ENCODE measurements at regions not wholly inside any gene's neighbourhood (a gene's known extent, or its start where the extent isn't known, plus 50 kb on each side); places are given as distances from the start of the nearest gene placed in this dataset.

GRCh38 chr14:96931751-96932150 is 134.6 kb downstream of the VRK1 start:
- no peaks in the 10 kb centered on the region for H3K9me3 Mint-ChIP-seq
- H3K27me3 ChIP-seq (ENCODE audit: control insufficient read depth, insufficient read depth, low read length, poor library complexity, severe bottlenecking): no peaks in the 10 kb centered on the region
- H3K4me3 Mint-ChIP-seq: no peak overlapping the region
- H3K4me1 Mint-ChIP-seq: no peaks in the 10 kb centered on the region
- no peaks in the 10 kb centered on the region for H3K4me1 ChIP-seq (ENCODE audit: control insufficient read depth, insufficient read depth, low read length)
- H3K27ac Mint-ChIP-seq: no peak overlapping the region
- DNase-seq: no peak
- 90 to 97% methylated on average over 8 to 17 of the region's 17 CpGs for WGBS, 2 experiments (ENCODE audit: insufficient coverage in 1 of 2, insufficient read length in 1 of 2)
- no peaks in the 10 kb centered on the region for H3K9me3 ChIP-seq (ENCODE audit: control insufficient read depth, low read length)
- H3K27ac ChIP-seq (ENCODE audit: low read depth, low read length): no peak overlapping the region
- no peak overlapping the region for H3K9ac ChIP-seq (ENCODE audit: extremely low read depth, low read length, poor library complexity, severe bottlenecking)
- no peaks in the 10 kb centered on the region for H3K36me3 ChIP-seq (ENCODE audit: control insufficient read depth, insufficient read depth, low read length)
- TF ChIP-seq CTCF (conservative IDR thresholded peaks at IDR 0.05): no peak
- no peak overlapping the region for H3K4me3 ChIP-seq (ENCODE audit: low read length)
- H3K36me3 Mint-ChIP-seq (ENCODE audit: low read depth): no peaks in the 10 kb centered on the region
- no peaks in the 10 kb centered on the region for H3K27me3 Mint-ChIP-seq (ENCODE audit: insufficient read depth)

GRCh38 chr14:96934638-96935330 is 137.6 kb downstream of the VRK1 start:
- Mint-ChIP-seq H3K9me3 (no peaks in the 10 kb centered on the region), H3K27me3 (ENCODE audit: insufficient read depth) (no peaks in the 10 kb centered on the region), H3K27ac (no peak overlapping the region), H3K4me3 (no peak overlapping the region), H3K4me1 (no peaks in the 10 kb centered on the region), H3K36me3 (ENCODE audit: low read depth) (no peaks in the 10 kb centered on the region)
- no peaks in the 10 kb centered on the region for H3K36me3 ChIP-seq (ENCODE audit: control insufficient read depth, insufficient read depth, low read length)
- no peaks in the 10 kb centered on the region for H3K27me3 ChIP-seq (ENCODE audit: control insufficient read depth, insufficient read depth, low read length, poor library complexity, severe bottlenecking)
- H3K4me1 ChIP-seq (ENCODE audit: control insufficient read depth, insufficient read depth, low read length): no peaks in the 10 kb centered on the region
- no peak overlapping the region for H3K4me3 ChIP-seq (ENCODE audit: low read length)
- H3K9ac ChIP-seq (ENCODE audit: extremely low read depth, low read length, poor library complexity, severe bottlenecking): no peak overlapping the region
- DNase-seq: no peak
- H3K9me3 ChIP-seq (ENCODE audit: control insufficient read depth, low read length): no peaks in the 10 kb centered on the region
- 88 to 90% methylated on average over 9 to 13 of the region's 13 CpGs for WGBS, 2 experiments (ENCODE audit: insufficient coverage in 1 of 2, insufficient read length in 1 of 2)
- H3K27ac ChIP-seq (ENCODE audit: low read depth, low read length): no peak overlapping the region
- no peak for TF ChIP-seq CTCF (conservative IDR thresholded peaks at IDR 0.05)

- Mint-ChIP-seq H3K27ac (no peak overlapping the region), H3K27me3 (ENCODE audit: insufficient read depth) (no peaks in the 10 kb centered on the region), H3K4me1 (no peaks in the 10 kb centered on the region), H3K4me3 (no peak overlapping the region), H3K9me3 (no peaks in the 10 kb centered on the region), H3K36me3 (ENCODE audit: low read depth) (no peaks in the 10 kb centered on the region)
- Histone ChIP-seq H3K4me1 (ENCODE audit: control insufficient read depth, insufficient read depth, low read length) (no peaks in the 10 kb centered on the region), H3K27me3 (ENCODE audit: control insufficient read depth, insufficient read depth, low read length, poor library complexity, severe bottlenecking) (no peaks in the 10 kb centered on the region), H3K9me3 (ENCODE audit: control insufficient read depth, low read length) (no peaks in the 10 kb centered on the region), H3K9ac (ENCODE audit: extremely low read depth, low read length, poor library complexity, severe bottlenecking) (no peak overlapping the region), H3K27ac (ENCODE audit: low read depth, low read length) (no peak overlapping the region), H3K36me3 (ENCODE audit: control insufficient read depth, insufficient read depth, low read length) (no peaks in the 10 kb centered on the region), H3K4me3 (ENCODE audit: low read length) (no peak overlapping the region)
- DNase-seq: peak; percentile 82
- TF ChIP-seq CTCF (conservative IDR thresholded peaks at IDR 0.05): peak; percentile 92
- WGBS, 2 experiments (ENCODE audit: insufficient coverage in 1 of 2, insufficient read length in 1 of 2): 80 to 83% methylated on average over 7 of the region's 7 CpGs
Measured at GRCh38 chr14:96938946-96939345, 141.8 kb downstream of the VRK1 start.

Data from endodermal cell (in vitro differentiated cells).